Gastrocnemius medialis (tissue), 4 donors: ENCODE measurements at regions not wholly inside any gene's neighbourhood (a gene's known extent, or its start where the extent isn't known, plus 50 kb on each side); places are given as distances from the start of the nearest gene placed in this dataset.
"Not testable (repeated sequence)": the region's sequence is repeated elsewhere in the genome, so short reads cannot be mapped to it uniquely, and the experiment has no call there.

Experiments
- ATAC-seq, 2 donors: fragments of 150-250 bp; one replicate each; pipeline ENCODE4 v1.9.1; 2016
- DNase-seq, 2 donors: peaks; one replicate each; pipeline ENCODE4 v3.0.0-alpha.2; 2019
- H3K27ac ChIP-seq, 4 donors: fragments of 200-600 bp; sonication (generic); 1 replicate in 1 of 4; 2 replicates in 3 of 4; pipeline ENCODE4 v1.5.1; 2016 to 2018; ENCODE audit warnings: mild to moderate bottlenecking in 2 of 4, moderate library complexity in 1 of 4
- H3K27me3 ChIP-seq, 3 donors: fragments of 200-600 bp; sonication (generic) in 2 of 3; 1 replicate in 1 of 3; 2 replicates in 2 of 3; pipeline versions ENCODE4 v1.5.1 to v1.6.0; 2016 to 2019; ENCODE audit warnings: mild to moderate bottlenecking in 1 of 3, moderate library complexity in 1 of 3
- H3K36me3 ChIP-seq, 2 donors: fragments of 200-600 bp; sonication (generic) in 1 of 2; one replicate each; pipeline ENCODE4 v1.5.1; 2017 to 2018
- H3K4me1 ChIP-seq, 2 donors: fragments of 200-600 bp; sonication (generic) in 1 of 2; one replicate each; pipeline ENCODE4 v1.5.1; 2016 to 2017; ENCODE audit warnings: mild to moderate bottlenecking in 2 of 2
- H3K4me3 ChIP-seq, 4 donors: fragments of 200-600 bp; sonication (generic) in 3 of 4; 1 replicate in 1 of 4; 2 replicates in 3 of 4; pipeline ENCODE4 v1.5.1; 2016 to 2019; ENCODE audit warnings: mild to moderate bottlenecking in 2 of 4
- H3K9me3 ChIP-seq, 3 donors: fragments of 200-600 bp; sonication (generic) in 2 of 3; 1 replicate in 1 of 3; 2 replicates in 2 of 3; pipeline ENCODE4 v1.5.1; 2016 to 2019
- CTCF ChIP-seq, 5 experiments: fragments of 450-650 bp in 3 of 5; fragments of 200-600 bp in 2 of 5; sonication (generic) in 2 of 5; IDR thresholded peaks in 4 of 5; conservative IDR thresholded peaks in 1 of 5; 1 replicate in 4 of 5; 2 replicates in 1 of 5; pipeline ENCODE4 v1.5.1; 2016 to 2019; ENCODE audit warnings: antibody characterized with exemption in 5 of 5, mild to moderate bottlenecking in 3 of 5, moderate library complexity in 3 of 5
- POLR2A ChIP-seq, 2 donors: fragments of 450-650 bp; IDR thresholded peaks; one replicate each; pipeline ENCODE4 v1.6.1; 2017; ENCODE audit warnings: antibody characterized with exemption in 2 of 2, mild to moderate bottlenecking in 2 of 2, moderate library complexity in 2 of 2
- in situ Hi-C, 4 donors: fragments of 200-750 bp; cut with MboI; loops; one replicate each; pipeline versions ENCODE4 v1.15.0 to v1.8.0; 2017; ENCODE audit warnings: low sequenced_read_pairs in 4 of 4
- intact Hi-C: fragments of 100-400 bp; cut with DNase I; formaldehyde crosslinking; loops from one replicate; pipeline ENCODE4 v1.15.1; 2023; ENCODE audit warnings: low total_unique reads

GRCh38 chr19:34573226-34573864 lies 91.8 kb downstream of the WTIP start:
- intact Hi-C loops (no loop called here), in situ Hi-C loops (no loop called here)
- Histone ChIP-seq H3K27ac (no peak overlapping the region), H3K27me3 (no peaks in the 10 kb centered on the region), H3K9me3 (peaks cover 0 to 6% (median 0%) of the 10 kb centered on the region in 3 donors), H3K4me3 (no peak overlapping the region), H3K36me3 (no peaks in the 10 kb centered on the region), H3K4me1 (no peaks in the 10 kb centered on the region)
- no peak for DNase-seq
- TF ChIP-seq CTCF (IDR thresholded peaks at IDR 0.05 in 4 of 5, conservative IDR thresholded peaks at IDR 0.05 in 1 of 5) (no peak), POLR2A (IDR thresholded peaks at IDR 0.05) (no peak)
- no peak for ATAC-seq

- ATAC-seq, H3K9me3 ChIP-seq: not testable (repeated sequence)
Measured at GRCh38 chr19:34570140-34570539, 88.6 kb downstream of the WTIP start.

GRCh38 chr19:34562344-34562743 lies 80.8 kb downstream of the WTIP start:
- H3K27me3 ChIP-seq, H3K9me3 ChIP-seq, intact Hi-C loops, H3K4me3 ChIP-seq, DNase-seq, in situ Hi-C loops, ATAC-seq, H3K4me1 ChIP-seq, H3K27ac ChIP-seq, H3K36me3 ChIP-seq: not testable (repeated sequence)

More at GRCh38 chr19:34570140-34570539, 88.6 kb downstream of the WTIP start:
- in situ Hi-C loops, H3K36me3 ChIP-seq, H3K27ac ChIP-seq, H3K27me3 ChIP-seq, H3K4me1 ChIP-seq, DNase-seq, H3K4me3 ChIP-seq, intact Hi-C loops: not testable (repeated sequence)
